Glomerular visceral epithelial cell (primary cell): ENCODE measurements at regions not wholly inside any gene's neighbourhood (a gene's known extent, or its start where the extent isn't known, plus 50 kb on each side); places are given as distances from the start of the nearest gene placed in this dataset.

Experiments
- DNase-seq: peaks from one replicate; pipeline ENCODE4 v3.0.0-alpha.2; 2016; ENCODE audit errors: extremely low spot score

- no peak for DNase-seq
Observed at GRCh38 chr16:35841632-35842031, 2382.2 kb downstream of the TP53TG3F start.

- no peak for DNase-seq
Observed at GRCh38 chr16:35862242-35862641, 2402.8 kb downstream of the TP53TG3F start.

GRCh38 chr16:35868630-35869029 is 2409.2 kb downstream of the TP53TG3F start:
- DNase-seq, result no peak

- DNase-seq, result no peak
Observed at GRCh38 chr16:35873472-35873871, 2414.1 kb downstream of the TP53TG3F start.

GRCh38 chr16:35881654-35882053 is 2422.2 kb downstream of the TP53TG3F start:
- no peak for DNase-seq

- no peak for DNase-seq
Observed at GRCh38 chr16:35906440-35906839, 2447.0 kb downstream of the TP53TG3F start.

GRCh38 chr16:35908152-35908551 is 2448.7 kb downstream of the TP53TG3F start:
- no peak for DNase-seq

- DNase-seq, result no peak
Observed at GRCh38 chr16:35908942-35909341, 2449.5 kb downstream of the TP53TG3F start.

- no peak for DNase-seq
Observed at GRCh38 chr16:35909351-35909954, 2450.0 kb downstream of the TP53TG3F start.

GRCh38 chr16:35910409-35910808 is 2451.0 kb downstream of the TP53TG3F start:
- DNase-seq, result no peak

- DNase-seq, result no peak
Observed at GRCh38 chr16:35911899-35912298, 2452.5 kb downstream of the TP53TG3F start.

- DNase-seq, result no peak
Observed at GRCh38 chr16:35931722-35932121, 2472.3 kb downstream of the TP53TG3F start.
